ENCODE measurements at regions not wholly inside any gene's neighbourhood (a gene's known extent, or its start where the extent isn't known, plus 50 kb on each side); places are given as distances from the start of the nearest gene placed in this dataset.
A peak's percentile ranks its signal among the peaks of the same experiment; 100 is the strongest.
"Not testable (repeated sequence)": the region's sequence is repeated elsewhere in the genome, so short reads cannot be mapped to it uniquely, and the experiment has no call there.

GRCh38 chr14:105699706-105700105 lies 173.3 kb downstream of the TMEM121 start:
- H3K36me3 ChIP-seq (replicated peaks in 1 of 2); H3K4me1 ChIP-seq (replicated peaks in 1 of 2); H3K27me3 ChIP-seq; H3K27ac ChIP-seq; H3K4me3 ChIP-seq; H3K9me3 ChIP-seq (replicated peaks in 1 of 3): not testable (repeated sequence)
- 63 to 78% (median 78%) methylated on average over 7 to 9 of the region's 9 CpGs for WGBS, 4 donors
- intact Hi-C loops (cut with DNase I): loop anchor here in 1 of 2 donors (2.0 kb wide), 1 partner anchor 117 kb away; no protein-coding TSS in a partner anchor
- DNase-seq: peak in 1 of 7 donors; percentile 46

DNA sequence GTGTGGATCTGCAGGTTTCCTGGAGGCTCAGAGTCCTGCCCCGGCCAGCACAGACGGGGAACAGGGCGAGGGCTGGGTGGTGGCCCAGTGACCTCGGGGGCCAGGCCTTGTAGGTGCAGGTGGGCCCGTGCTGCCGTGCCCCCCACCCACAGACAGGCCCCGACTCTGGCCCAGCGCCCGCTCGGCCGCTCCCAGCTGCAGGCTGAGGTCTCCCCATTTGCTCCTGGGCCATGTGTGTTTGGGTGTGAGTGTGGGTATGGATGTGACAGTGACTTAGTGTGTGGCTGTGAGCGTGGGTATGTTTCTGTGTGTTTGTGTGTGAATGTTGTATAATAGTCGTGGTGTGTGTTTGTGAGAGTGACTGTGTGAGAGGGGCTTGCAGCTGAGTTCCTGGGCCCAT lies 173.8 kb downstream of the TMEM121 start:
- peak in 1 of 7 donors; percentile 24 for DNase-seq

DNA sequence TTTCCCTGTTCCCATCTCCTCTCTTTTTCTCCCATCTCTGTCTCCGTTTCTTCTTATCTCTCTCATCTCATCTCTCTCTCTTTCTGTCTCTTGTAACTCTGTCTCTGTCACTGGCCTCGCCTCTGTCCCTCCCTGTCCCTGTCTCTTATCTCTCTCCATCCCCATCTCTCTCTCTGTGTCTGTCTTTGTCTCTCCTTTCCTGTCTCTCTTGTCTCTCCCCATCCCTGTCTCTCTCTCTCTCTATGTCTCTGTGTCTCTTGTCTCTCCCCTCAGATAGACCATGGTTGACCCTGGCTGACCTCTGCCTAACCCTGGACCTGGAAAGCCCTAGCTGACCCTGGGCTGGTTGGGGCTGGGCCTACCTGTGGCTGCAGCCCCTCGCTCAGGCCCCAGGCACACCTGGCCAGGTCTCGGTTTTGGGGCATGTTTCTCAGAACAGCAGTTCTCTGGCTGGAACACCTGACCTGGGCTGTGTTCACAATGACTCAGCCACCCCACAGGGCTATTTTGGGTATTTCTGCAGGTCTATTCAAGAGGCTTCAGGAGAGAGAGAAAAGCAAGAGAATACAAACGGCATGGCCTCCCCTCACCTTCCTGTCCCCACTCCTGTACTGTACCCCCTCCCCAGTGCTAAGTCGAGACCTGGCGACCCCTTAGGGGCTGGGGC lies 174.4 kb downstream of the TMEM121 start:
- intact Hi-C loops (cut with DNase I): loop anchor here in 1 of 2 donors (2.0 kb wide), 1 partner anchor 118 kb away; no protein-coding TSS in a partner anchor
- WGBS, 4 donors: 67 to 73% (median 72%) methylated on average over 7 of the region's 7 CpGs
- no peaks in the 10 kb centered on the region for H3K4me1 ChIP-seq (replicated peaks in 1 of 2)
- no peak for DNase-seq
- H3K27ac ChIP-seq: no peak overlapping the region
- no peaks in the 10 kb centered on the region for H3K36me3 ChIP-seq (replicated peaks in 1 of 2)
- TF ChIP-seq POLR2A (IDR thresholded peaks at IDR 0.05): no peak
- TF ChIP-seq, protein P1, sequence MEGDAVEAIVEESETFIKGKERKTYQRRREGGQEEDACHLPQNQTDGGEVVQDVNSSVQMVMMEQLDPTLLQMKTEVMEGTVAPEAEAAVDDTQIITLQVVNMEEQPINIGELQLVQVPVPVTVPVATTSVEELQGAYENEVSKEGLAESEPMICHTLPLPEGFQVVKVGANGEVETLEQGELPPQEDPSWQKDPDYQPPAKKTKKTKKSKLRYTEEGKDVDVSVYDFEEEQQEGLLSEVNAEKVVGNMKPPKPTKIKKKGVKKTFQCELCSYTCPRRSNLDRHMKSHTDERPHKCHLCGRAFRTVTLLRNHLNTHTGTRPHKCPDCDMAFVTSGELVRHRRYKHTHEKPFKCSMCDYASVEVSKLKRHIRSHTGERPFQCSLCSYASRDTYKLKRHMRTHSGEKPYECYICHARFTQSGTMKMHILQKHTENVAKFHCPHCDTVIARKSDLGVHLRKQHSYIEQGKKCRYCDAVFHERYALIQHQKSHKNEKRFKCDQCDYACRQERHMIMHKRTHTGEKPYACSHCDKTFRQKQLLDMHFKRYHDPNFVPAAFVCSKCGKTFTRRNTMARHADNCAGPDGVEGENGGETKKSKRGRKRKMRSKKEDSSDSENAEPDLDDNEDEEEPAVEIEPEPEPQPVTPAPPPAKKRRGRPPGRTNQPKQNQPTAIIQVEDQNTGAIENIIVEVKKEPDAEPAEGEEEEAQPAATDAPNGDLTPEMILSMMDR (IDR thresholded peaks at IDR 0.05): no peak
- no peak overlapping the region for H3K4me3 ChIP-seq
- no peaks in the 10 kb centered on the region for H3K9me3 ChIP-seq (replicated peaks in 1 of 3)
- no peaks in the 10 kb centered on the region for H3K27me3 ChIP-seq

More for the DNA sequence above, 173.8 kb downstream of the TMEM121 start:
- H3K27me3 ChIP-seq; H3K27ac ChIP-seq; H3K9me3 ChIP-seq (replicated peaks in 1 of 3); H3K36me3 ChIP-seq (replicated peaks in 1 of 2); H3K4me1 ChIP-seq (replicated peaks in 1 of 2); H3K4me3 ChIP-seq: not testable (repeated sequence)
- intact Hi-C loops (cut with DNase I): loop anchor here in 1 of 2 donors (2.0 kb wide), 1 partner anchor 117 kb away; no protein-coding TSS in a partner anchor
- WGBS, 4 donors: 81 to 87% (median 85%) methylated on average over 3 to 11 of the region's 13 CpGs

GRCh38 chr14:105701456-105702274 lies 175.3 kb downstream of the TMEM121 start:
- Histone ChIP-seq H3K36me3 (replicated peaks in 1 of 2) (no peaks in the 10 kb centered on the region), H3K27me3 (no peaks in the 10 kb centered on the region), H3K9me3 (replicated peaks in 1 of 3) (no peaks in the 10 kb centered on the region), H3K27ac (no peak overlapping the region), H3K4me1 (replicated peaks in 1 of 2) (no peaks in the 10 kb centered on the region), H3K4me3 (no peak overlapping the region)
- 46 to 67% (median 60%) methylated on average over 2 to 4 of the region's 4 CpGs for WGBS, 4 donors
- no peak for DNase-seq
- intact Hi-C loops (cut with DNase I): loop anchor here in 1 of 2 donors (2.0 kb wide), 1 partner anchor 119 kb away; no protein-coding TSS in a partner anchor
- TF ChIP-seq, protein P1 (IDR thresholded peaks at IDR 0.05): no peak
- TF ChIP-seq POLR2A (IDR thresholded peaks at IDR 0.05): no peak

DNA sequence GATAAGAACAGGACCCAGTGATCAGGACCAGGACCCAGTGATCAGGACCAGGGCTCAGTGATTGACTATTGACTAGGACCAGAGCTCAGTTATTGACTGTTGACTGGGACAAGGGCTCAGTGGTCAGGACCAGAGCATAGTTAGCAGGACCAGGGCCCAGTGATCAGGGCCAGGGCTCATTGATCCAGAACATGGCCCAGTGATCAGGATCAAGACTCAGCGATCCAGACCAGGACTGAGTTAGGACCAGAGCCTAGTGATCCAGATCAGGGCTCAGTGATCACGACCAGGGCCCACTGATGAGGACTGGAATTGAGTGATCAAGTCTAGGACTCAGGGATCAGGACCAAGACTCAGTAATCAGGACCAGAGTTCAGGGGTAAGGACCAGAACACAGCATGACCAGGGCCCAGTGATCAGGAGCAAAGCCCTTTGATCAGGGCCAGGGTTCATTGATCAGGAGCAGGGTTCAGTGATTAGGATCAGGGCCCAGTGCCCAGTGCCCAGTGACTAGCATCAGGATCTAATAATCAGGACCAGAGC lies 176.0 kb downstream of the TMEM121 start:
- Histone ChIP-seq H3K36me3 (replicated peaks in 1 of 2) (no peaks in the 10 kb centered on the region), H3K4me1 (replicated peaks in 1 of 2) (no peaks in the 10 kb centered on the region), H3K4me3 (no peak overlapping the region), H3K27ac (no peak overlapping the region), H3K27me3 (no peaks in the 10 kb centered on the region), H3K9me3 (replicated peaks in 1 of 3) (no peaks in the 10 kb centered on the region)
- intact Hi-C loops (cut with DNase I): no loop called here
- no peak for DNase-seq
- no peak for TF ChIP-seq POLR2A (IDR thresholded peaks at IDR 0.05)
- TF ChIP-seq, protein P1 (IDR thresholded peaks at IDR 0.05): no peak
- WGBS, 4 donors: 68 to 83% (median 76%) methylated on average over 1 to 2 of the region's 2 CpGs

- H3K9me3 ChIP-seq (replicated peaks in 1 of 3); H3K36me3 ChIP-seq (replicated peaks in 1 of 2); intact Hi-C loops (cut with DNase I); H3K27ac ChIP-seq; H3K4me1 ChIP-seq (replicated peaks in 1 of 2); DNase-seq; H3K27me3 ChIP-seq; H3K4me3 ChIP-seq: not testable (repeated sequence)
- whole genome bisulfite sequencing, 4 donors: 36 to 62% (median 55%) methylated on average over 5 to 8 of the region's 8 CpGs
Measured at GRCh38 chr14:105703044-105703665, 176.8 kb downstream of the TMEM121 start.

- H3K27me3 ChIP-seq; intact Hi-C loops (cut with DNase I); H3K9me3 ChIP-seq (replicated peaks in 1 of 3); H3K27ac ChIP-seq; H3K4me3 ChIP-seq; H3K4me1 ChIP-seq (replicated peaks in 1 of 2); H3K36me3 ChIP-seq (replicated peaks in 1 of 2); DNase-seq: not testable (repeated sequence)
- WGBS, 4 donors: 82 to 90% methylated on average over 7 of the region's 10 CpGs; no CpG with 5 or more reads in 2 of the 4 donors
Measured at GRCh38 chr14:105704091-105704490, 177.7 kb downstream of the TMEM121 start.
